ENCODE measurements at regions not wholly inside any gene's neighbourhood (a gene's known extent, or its start where the extent isn't known, plus 50 kb on each side); places are given as distances from the start of the nearest gene placed in this dataset.
"Not testable (repeated sequence)": the region's sequence is repeated elsewhere in the genome, so short reads cannot be mapped to it uniquely, and the experiment has no call there.

- DNase-seq (ENCODE audit: low read depth, low spot score), result no peak
These were observed 105.6 kb downstream of the OXSM start for GRCh38 chr3:25895443-25895842.

DNA sequence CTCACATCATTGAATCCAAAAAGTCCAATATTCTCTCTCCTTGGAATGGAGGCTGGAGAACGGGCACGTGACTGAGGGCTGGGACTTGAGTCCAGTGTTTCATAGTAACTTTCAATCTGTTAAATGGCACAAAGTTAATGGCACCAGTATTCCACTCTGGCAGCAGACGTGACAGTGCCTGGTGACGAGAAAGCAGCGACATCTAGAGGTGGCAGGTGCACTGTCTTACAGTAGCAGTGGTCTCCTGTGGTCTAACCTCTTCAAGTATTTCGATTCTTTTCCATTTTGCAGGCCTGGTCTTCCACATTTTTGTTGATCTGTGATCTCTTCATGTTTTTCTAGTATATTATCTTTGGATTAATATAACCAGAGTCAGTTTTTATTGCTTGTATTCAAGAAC is 107.1 kb downstream of the OXSM start:
- no peak for DNase-seq (ENCODE audit: low read depth, low spot score)

- no peak for DNase-seq (ENCODE audit: low read depth, low spot score)
These were observed 109.6 kb downstream of the OXSM start for GRCh38 chr3:25899352-25900101.

- DNase-seq (ENCODE audit: low read depth, low spot score), result no peak
These were observed 110.3 kb downstream of the OXSM start for GRCh38 chr3:25900161-25900560.

DNA sequence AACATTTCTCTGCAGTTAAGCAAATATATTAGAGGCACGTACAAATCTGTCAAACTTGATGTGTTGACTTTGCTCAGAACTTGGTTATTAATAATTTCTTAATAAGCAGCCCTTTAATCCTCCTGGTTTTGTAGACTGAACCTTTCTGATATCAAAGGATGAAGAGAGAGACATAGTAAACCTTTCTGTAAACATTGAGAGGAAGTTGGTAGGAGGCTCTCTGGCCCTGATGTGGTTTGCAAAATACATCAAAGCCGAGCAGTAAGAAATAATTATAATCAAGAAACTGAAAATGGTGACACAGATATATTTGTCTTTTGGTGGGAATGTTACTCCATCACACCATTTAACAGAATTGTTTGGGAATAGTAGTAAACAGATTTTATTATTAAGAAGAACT is 111.9 kb downstream of the OXSM start:
- DNase-seq (ENCODE audit: low read depth, low spot score), result no peak

DNA sequence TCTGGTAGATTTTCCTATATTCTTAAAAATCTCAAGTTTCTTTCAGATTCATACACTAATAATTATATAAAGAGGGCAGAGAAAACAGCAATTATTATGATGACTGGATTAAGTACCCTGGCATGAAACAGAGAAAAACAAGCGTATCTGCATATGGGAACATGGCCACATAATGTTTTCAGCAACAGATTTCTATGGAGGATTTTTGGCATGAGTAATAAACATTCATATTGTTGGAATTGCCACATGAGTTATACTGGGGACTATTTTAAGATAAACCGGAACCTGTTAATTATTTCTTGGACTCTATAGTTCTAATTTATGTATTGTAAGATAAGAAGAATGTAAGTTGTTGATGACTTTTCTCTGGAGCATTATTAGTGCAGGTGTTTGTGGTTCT is 112.7 kb downstream of the OXSM start:
- no peak for DNase-seq (ENCODE audit: low read depth, low spot score)

- DNase-seq (ENCODE audit: low read depth, low spot score), result no peak
These were observed 113.7 kb downstream of the OXSM start for GRCh38 chr3:25903371-25904129.

- no peak for DNase-seq (ENCODE audit: low read depth, low spot score)
These were observed 114.3 kb downstream of the OXSM start for GRCh38 chr3:25904206-25904605.

DNA sequence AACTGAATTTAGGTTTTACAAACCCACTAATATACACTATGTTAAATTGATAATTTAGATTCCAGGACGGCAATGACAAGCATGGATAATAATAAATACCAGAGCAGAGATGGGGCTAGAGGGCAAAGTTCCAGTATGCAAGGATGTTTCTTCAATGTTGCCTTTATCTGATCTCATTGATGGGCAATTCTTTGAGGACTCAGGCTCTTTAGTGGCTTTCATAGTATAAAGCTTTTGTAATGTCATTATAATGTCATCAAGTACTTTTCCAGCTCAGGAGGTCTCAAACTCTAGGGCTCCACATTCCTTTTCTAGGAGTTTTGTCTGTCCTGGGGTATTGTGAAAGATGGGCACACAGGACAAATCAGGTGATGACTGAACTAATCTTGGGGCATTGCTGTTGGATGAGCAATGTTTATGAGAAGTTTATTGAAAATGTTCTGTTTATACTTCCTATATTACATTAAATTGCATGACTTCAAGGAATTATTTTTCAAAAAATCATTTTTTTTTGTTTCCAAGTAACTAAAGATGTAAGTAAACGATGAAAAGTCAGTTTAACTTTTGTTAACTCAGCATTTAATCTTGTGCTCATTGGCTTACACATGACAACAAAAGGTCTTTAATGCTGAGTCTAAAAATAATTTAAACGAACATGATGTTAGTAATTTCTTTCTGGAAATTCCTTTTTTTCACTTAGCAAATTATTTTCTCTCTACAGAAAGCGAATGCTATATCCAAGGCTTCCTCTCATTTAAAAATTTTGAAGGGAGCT is 116.4 kb downstream of the OXSM start:
- DNase-seq (ENCODE audit: low read depth, low spot score), result no peak

GRCh38 chr3:25907081-25907480 is 117.2 kb downstream of the OXSM start:
- DNase-seq (ENCODE audit: low read depth, low spot score), result no peak

GRCh38 chr3:25910105-25910504 is 120.2 kb downstream of the OXSM start:
- DNase-seq (ENCODE audit: low read depth, low spot score), result no peak

GRCh38 chr3:25910997-25911396 is 121.1 kb downstream of the OXSM start:
- DNase-seq (ENCODE audit: low read depth, low spot score), result no peak

DNA sequence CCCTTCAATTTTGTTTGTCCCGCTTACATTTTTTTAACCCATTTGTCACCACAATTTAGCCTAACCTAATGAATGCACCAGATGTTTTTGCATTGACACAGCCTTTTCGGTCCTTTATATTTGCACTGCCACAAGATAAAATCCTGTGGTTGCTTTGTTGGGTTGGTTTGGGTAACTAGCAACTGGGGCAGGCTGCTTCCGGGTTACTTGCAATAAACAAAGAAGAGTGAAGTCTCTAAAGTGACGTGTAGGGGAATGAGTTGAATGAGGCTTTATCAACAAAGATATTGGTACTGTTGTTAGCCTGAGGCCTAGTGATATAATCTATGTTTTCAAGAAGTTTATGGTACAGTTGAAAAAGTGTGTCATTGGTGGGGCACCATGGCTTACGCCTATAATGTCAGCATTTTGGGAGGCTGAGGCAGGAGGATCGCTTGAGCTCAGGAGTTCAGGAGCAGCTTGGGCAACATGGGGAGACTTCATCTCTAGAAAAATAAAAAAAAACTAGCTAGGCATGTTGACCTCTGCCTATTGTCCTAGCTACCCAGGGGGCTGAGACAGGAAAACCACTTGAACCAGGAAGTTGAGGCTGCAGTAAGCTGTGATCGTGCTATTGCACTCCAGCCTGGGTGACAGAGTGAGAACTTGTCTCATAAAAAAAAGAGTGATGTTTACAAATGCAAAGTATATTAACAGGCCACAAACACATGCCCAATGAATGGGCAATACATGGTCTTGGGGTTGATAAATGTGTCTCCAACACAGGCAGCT is 121.8 kb downstream of the OXSM start:
- no peak for DNase-seq (ENCODE audit: low read depth, low spot score)

DNA sequence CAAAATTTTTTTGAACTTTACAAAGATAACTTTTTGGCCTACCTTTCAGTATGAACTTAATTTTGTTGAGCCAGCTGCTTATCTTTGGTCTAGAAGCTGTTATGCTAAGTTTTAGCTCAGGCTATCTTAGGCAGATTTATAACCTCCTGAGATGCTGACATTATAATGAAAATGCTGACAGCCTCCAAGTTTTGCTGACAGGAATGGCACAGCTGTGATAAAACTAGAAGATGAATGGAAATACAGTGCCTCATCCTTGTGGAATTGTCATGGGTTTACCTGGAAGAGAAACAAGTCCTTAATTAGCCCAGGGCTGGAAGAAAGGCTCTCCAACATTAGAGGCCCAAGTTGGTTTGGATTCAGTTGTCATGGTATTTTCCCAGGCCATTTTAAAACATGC is 123.3 kb downstream of the OXSM start:
- DNase-seq (ENCODE audit: low read depth, low spot score), result no peak

GRCh38 chr3:25915673-25916072 is 125.8 kb downstream of the OXSM start:
- DNase-seq (ENCODE audit: low read depth, low spot score), result no peak

- DNase-seq (ENCODE audit: low read depth, low spot score), result no peak
These were observed 126.4 kb downstream of the OXSM start for GRCh38 chr3:25916321-25916720.

DNA sequence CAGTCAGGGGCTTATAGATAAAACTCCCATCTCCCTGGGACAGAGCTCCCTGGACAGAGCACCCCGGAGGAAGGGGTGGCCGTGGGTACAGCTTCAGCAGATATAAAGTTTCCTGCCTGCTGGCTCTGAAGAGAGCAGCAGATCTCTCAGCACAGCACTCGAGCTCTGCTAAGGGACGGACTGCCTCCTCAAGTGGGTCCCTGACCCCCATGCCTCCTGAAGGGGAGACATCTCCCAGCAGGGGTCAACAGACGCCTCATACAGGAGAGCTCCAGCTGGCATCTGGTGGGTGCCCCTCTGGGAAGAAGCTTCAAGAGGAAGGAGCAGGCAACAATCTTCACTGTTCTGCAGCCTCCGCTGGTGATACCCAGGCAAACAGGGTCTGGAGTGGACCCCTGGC is 142.1 kb downstream of the OXSM start:
- DNase-seq (ENCODE audit: low read depth, low spot score), result not testable (repeated sequence)

DNA sequence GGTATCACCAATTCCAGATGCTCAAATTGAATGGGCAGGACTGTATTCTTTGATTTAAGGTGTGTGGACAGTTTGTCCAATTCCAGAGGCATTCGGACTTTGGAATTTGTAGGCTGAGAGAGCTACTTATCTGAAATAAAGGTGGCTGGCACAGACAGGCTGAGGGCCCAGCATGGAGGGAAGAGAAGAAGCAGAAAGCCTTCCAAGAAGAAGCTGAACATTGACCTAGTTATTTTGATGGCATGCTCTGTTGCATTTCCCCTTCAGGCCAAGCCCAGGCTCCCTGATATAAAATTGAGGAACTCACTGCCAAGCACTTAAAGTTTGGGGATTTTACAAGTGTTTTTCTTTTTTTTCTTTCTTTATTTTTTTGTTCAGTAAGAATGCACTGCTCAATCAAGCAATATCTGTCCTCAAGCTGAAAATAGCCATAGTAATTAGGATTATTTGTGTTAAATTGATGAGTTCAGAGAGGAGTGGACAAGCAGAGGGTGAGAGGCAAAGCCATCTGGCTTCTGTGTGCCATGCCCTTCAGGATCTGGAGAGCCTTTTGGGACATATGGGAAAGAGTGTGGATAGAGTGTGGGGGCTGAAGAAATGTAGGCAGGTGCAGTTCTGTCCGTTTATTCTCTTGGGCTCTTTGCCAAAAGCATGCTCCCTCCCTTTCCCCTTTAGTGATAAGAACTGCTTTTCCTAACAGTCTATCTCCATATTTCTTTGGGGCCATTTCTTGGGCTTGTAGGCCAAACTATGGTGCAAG is 148.9 kb downstream of the OXSM start:
- DNase-seq (ENCODE audit: low read depth, low spot score), result no peak

GRCh38 chr3:25940935-25941334 is 151.0 kb downstream of the OXSM start:
- DNase-seq (ENCODE audit: low read depth, low spot score), result no peak

- no peak for DNase-seq (ENCODE audit: low read depth, low spot score)
These were observed 154.4 kb downstream of the OXSM start for GRCh38 chr3:25944329-25944728.

DNA sequence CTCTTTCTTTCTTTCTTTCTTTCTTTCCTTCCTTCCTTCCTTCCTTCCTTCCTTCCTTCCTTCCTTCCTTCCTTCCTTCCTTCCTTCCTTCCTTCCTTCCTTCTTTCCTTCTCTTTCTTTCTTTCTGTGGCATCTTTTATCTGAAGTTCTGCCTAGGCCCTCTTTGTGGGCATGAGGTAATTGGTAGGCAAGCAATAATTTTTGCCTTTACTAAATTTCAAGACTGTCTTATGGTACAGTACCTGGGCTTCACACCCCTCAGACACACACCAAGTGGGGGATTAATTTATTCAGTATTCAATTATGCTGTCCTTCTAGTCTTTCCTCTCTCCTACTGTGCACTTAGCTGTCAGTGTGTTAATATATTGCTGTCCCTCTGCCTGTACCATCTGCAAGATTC is 155.5 kb downstream of the OXSM start:
- DNase-seq (ENCODE audit: low read depth, low spot score), result no peak

Data from iPS DF 19.7 (cell line).